Hepatocyte (in vitro differentiated cells): ENCODE measurements at regions not wholly inside any gene's neighbourhood (a gene's known extent, or its start where the extent isn't known, plus 50 kb on each side); places are given as distances from the start of the nearest gene placed in this dataset.

Experiments
- CTCF ChIP-seq: fragments of 200-600 bp; sonication (generic); IDR thresholded peaks from 2 replicates; pipeline ENCODE4 v1.5.1; 2016; ENCODE audit warnings: antibody characterized with exemption, mild to moderate bottlenecking; ENCODE audit not compliant: poor library complexity
- EZH2 ChIP-seq: fragments of 200-600 bp; sonication (generic); IDR thresholded peaks from 2 replicates; pipeline ENCODE4 v1.6.1; 2016; ENCODE audit warnings: antibody characterized with exemption, mild to moderate bottlenecking, borderline replicate concordance

DNA sequence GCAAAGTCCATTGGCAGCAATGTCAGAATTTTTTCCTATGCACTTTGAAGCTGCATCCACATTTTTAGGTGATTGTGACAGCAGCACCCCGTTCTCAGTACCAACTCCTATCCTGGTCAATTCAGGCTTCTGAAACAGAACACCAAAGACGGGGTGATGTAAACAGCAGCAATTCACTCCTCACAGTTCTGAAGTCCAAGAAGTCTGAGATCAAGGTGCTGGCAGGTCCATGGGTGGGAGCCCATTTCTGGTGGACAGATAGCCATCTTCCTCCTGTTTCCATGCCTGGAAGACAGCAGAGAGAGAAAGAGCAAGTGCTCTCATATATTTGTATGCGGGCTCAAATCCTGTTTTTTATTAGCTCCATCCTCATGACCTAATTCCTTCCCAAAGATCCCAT, 471.2 kb downstream of the BRD1 start:
- TF ChIP-seq CTCF: no peak
- no peak for TF ChIP-seq EZH2
